ENCODE measurements at regions not wholly inside any gene's neighbourhood (a gene's known extent, or its start where the extent isn't known, plus 50 kb on each side); places are given as distances from the start of the nearest gene placed in this dataset.

DNA sequence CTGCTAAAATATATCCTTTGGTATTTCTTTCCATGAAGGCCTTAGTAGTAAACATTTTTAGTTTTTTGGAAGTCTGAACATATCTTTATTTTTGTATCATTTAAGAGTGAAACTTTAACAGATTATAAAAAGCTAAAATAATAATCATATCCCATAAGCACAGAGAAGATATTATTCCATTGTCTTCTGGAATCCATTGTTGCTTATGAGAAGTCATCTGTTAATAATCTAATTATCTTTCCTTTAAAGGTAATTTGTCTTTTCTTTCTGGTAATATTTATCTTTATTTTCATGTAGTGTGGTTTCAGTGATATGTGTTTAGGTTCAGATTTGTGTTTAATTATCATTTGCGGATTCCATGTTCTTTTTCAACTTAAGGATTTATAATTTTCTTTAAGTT lies 261.7 kb downstream of the MSRB3 start:
- DNase-seq (ENCODE audit: low spot score) (no peak), FAIRE-seq (peak; percentile 35)

DNA sequence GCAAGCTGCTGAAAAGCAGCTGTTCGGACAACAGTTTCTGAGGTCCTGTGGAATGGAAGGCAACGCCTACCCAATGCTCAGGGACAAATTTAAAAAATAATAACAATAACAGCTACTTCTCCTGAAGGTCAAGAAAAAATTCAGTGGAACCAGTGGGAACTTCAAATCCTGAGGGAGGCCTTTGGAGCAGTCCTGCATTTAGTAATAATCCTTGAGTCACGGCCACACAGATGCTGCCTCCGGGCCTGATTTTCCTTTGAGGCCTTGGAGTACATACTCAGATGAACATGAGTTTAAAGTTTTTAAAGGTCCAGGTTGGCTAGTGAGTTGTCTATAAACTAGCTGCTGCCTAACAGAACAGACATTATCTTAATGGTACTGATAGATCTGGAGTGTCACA lies 268.0 kb downstream of the MSRB3 start:
- no peak for FAIRE-seq
- DNase-seq (ENCODE audit: low spot score), result no peak

DNA sequence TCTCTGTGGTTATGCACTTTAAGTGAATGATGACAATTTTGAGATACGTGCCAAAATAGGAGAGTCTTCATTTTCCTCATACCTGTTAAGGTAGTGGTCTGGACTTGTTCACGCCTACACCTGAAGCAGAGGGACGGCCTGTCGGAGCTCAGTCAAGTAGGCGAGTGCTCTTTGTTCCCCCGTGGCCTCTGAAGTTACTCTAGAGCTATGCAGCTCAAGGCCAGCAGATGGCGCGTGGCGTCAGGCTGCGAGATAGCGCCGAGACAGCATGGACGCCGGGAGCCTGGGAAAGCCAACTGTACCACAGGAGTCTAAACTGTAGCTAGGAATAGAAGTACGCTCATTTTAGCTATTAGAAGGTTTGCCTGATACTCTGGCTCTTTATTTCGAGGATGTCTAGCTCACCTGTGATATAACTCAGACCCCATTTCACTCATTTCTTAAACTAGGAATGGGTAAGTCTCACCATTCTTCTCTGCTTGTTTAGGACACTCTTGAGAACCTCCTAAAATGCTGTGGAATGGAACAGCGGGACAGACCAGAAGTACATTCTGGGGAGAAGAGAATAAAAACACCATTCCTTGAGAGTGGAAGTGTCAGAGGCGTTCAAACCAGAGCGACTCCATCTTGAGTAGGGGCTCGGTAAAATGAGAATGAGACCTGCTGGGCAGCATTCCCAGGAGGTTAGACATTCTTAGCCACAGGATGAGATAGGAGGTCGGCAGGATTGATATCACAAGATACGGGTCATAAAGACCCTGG lies 267.4 kb upstream of the HMGA2 start:
- DNase-seq (ENCODE audit: low spot score) (peak; percentile 27), FAIRE-seq (no peak)

- no peak for DNase-seq (ENCODE audit: low spot score)
- FAIRE-seq, result no peak
Measured at GRCh38 chr12:65557438-65558181, 266.7 kb upstream of the HMGA2 start.

- FAIRE-seq (no peak), DNase-seq (ENCODE audit: low spot score) (no peak)
Measured at GRCh38 chr12:65560286-65560685, 264.0 kb upstream of the HMGA2 start.

DNA sequence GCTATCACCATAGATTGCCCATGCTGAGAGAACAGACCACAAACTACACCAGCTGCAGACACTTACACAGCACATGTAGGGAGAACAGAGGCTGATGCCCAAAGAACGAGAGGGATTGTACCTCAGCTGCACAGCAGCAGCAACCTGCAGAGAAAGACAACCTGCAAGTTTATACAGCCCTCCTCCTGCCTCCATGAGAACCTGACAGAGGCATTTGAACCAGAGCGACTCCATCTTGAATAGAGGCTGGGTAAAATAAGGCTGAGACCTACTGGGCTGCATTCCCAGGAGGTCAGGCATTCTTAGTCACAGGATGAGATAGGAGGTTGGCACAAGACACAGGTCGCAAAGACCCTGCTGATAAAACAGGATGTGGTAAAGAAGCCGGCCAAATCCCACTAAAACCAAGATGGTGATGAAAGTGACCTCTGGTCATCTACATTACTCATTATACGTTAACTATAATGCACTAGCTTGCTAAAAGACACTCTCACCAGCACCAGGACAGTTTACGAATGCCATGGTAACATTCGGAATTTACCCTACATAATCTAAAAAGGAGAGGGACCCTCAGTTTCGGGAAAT lies 262.4 kb upstream of the HMGA2 start:
- DNase-seq (ENCODE audit: low spot score), result peak; percentile 95
- peak; percentile 95 for FAIRE-seq

DNA sequence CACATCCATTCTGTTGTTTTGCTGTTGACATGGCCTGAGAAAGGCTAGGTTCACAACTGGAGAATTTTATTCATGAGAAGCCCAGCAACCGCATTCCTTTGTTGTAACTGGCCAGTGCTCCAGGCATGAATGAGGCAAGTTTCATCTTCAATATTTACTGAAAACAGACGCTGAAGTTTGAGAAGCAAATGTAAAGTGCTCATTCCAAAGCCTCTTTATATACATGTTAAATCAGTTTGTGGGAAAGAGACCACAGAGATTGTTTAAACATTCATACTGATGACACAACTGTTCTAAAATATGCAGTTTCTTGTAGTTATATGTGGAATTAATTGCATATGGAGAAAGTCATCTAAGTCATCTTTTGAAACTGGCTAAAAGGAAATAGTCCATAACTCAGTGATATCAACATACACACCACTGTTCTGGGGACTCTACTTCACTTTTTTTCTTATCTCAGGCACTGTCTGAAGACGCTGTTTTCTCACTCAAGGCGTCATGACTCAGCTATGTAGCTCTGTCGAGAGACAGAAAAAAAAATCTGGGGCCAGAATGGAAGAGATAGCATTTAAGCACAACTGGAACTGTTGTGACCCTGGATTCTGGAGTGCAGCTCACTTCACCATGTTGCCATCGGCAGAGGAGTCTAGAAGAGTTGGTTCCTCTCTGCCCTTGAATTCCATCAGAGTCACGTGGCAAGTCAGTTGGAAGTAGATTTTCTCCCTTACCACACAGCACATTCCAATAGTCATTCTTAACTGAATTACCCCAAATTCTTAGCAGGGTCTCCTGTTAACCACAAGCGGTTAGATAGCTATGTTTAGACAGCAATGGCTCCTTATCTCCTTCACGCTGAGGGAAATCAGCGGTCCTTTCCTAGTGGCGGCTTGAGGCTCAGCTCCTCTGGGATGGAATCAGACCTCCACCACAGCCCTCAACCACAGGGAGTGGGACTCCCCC lies 258.4 kb upstream of the HMGA2 start:
- DNase-seq (ENCODE audit: low spot score), result peak; percentile 95
- FAIRE-seq, result peak; percentile 88

- no peak for DNase-seq (ENCODE audit: low spot score)
Measured at GRCh38 chr12:65566751-65567150, 257.5 kb upstream of the HMGA2 start.

GRCh38 chr12:65567820-65568219 lies 256.5 kb upstream of the HMGA2 start:
- no peak for DNase-seq (ENCODE audit: low spot score)
- FAIRE-seq, result no peak

More at GRCh38 chr12:65566751-65567150, 257.5 kb upstream of the HMGA2 start:
- no peak for FAIRE-seq

- peak; percentile 54 for DNase-seq (ENCODE audit: low spot score)
- FAIRE-seq, result no peak
Measured at GRCh38 chr12:65568517-65568916, 255.8 kb upstream of the HMGA2 start.

GRCh38 chr12:65570451-65571130 lies 253.7 kb upstream of the HMGA2 start:
- FAIRE-seq (no peak), DNase-seq (ENCODE audit: low spot score) (no peak)

GRCh38 chr12:65574867-65575266 lies 249.4 kb upstream of the HMGA2 start:
- DNase-seq (ENCODE audit: low spot score) (no peak), FAIRE-seq (no peak)

GRCh38 chr12:65584016-65584415 lies 240.3 kb upstream of the HMGA2 start:
- DNase-seq (ENCODE audit: low spot score), result no peak
- FAIRE-seq, result no peak

DNA sequence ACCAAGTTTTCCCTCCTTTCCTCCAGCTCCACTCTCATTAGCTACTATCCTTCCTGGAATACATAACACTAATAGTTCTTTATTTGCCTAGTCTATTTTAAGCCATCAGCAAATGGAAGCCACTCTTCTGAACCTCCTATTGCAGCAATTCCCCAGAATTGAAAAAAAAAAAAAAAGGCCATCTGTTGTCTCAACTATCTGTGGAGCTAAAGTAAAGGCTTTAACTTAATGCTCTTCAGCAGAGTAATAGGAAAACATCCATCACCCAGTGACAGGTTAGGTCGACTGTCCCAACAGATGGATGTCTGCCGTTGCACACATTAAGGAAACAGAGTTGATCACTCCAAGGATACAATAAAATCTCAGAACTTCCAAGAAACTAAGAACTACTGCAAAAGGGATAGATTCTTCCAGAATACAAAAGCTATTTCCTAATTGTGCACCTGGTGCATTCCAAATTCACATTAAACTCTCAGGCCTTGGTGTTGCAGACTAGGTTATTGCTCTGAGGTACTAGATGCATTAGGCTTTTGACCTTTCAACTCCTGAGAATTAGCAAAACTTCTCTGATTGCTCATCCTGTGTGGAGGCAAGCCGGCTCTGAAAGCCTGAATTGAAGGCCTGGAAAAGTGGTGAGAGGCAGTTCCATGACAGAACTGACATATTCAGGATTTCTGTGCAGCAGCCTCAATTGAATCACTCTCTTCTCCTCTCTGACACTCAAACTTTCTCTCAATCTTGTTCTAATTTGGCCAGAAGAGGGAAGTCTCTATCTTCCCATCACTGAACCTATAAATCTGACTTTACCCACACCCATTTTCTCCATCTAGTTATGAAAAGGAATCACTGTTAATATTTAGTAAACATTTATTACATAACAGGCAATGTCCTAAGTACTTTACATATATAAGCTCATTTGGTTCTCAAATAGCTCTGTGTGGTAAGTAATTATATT lies 238.4 kb upstream of the HMGA2 start:
- FAIRE-seq, result no peak
- no peak for DNase-seq (ENCODE audit: low spot score)

GRCh38 chr12:65586796-65587195 lies 237.5 kb upstream of the HMGA2 start:
- FAIRE-seq, result no peak
- DNase-seq (ENCODE audit: low spot score), result no peak

GRCh38 chr12:65590318-65590717 lies 234.0 kb upstream of the HMGA2 start:
- FAIRE-seq, result no peak

GRCh38 chr12:65592416-65592815 lies 231.9 kb upstream of the HMGA2 start:
- FAIRE-seq (no peak), DNase-seq (ENCODE audit: low spot score) (no peak)

More at GRCh38 chr12:65590318-65590717, 234.0 kb upstream of the HMGA2 start:
- no peak for DNase-seq (ENCODE audit: low spot score)

DNA sequence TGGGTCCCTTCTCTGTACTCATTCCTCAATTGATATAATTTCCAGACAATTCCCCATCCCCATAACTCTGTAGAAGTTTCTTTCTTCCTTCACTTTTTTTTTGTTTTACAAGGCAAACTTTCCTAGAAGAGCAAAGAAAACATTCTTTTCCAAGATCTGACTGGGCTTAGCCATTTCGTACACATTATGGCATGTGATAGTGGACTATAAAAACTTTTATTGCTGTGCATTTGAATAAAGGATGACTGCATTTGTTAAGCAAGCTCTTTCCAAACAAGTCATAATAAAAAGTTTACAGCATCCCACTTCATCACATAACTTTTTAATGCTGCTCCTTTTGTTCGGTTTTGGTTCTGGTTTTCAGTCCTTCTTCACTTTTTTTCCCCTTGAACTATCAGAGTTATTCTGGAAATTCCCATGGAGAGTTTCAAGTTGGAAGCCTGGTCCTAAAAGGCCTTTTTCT lies 231.0 kb upstream of the HMGA2 start:
- DNase-seq (ENCODE audit: low spot score), result no peak
- FAIRE-seq, result no peak

GRCh38 chr12:65594409-65594808 lies 229.9 kb upstream of the HMGA2 start:
- DNase-seq (ENCODE audit: low spot score), result no peak
- no peak for FAIRE-seq

All from RCC 7860 (cell line).